ENCODE measurements at regions not wholly inside any gene's neighbourhood (a gene's known extent, or its start where the extent isn't known, plus 50 kb on each side); places are given as distances from the start of the nearest gene placed in this dataset.

- no peak for TF ChIP-seq CTCF (tag by site-specific recombination; IDR thresholded peaks at IDR 0.05)
- TF ChIP-seq ZNF324 (tag by site-specific recombination; IDR thresholded peaks at IDR 0.05), result no peak
- TF ChIP-seq ZNF433 (tag by site-specific recombination; IDR thresholded peaks at IDR 0.05; ENCODE audit: low read depth), result no peak
Observed at GRCh38 chr9:89680547-89681467, 76.0 kb downstream of the GADD45G start.
